Spinal cord (tissue), 9 donors: ENCODE measurements at regions not wholly inside any gene's neighbourhood (a gene's known extent, or its start where the extent isn't known, plus 50 kb on each side); places are given as distances from the start of the nearest gene placed in this dataset.
"Not testable (repeated sequence)": the region's sequence is repeated elsewhere in the genome, so short reads cannot be mapped to it uniquely, and the experiment has no call there.

Experiments
- DNase-seq, 6 donors: peaks; one replicate each; pipeline versions ENCODE4 v3.0.0 to v3.0.0-alpha.2; 2013 to 2015; ENCODE audit warnings: low spot score in 6 of 6, low read depth in 4 of 6
- H3K27ac ChIP-seq: one replicate; pipeline ENCODE4 v1.5.1; 2013; ENCODE audit warnings: low read depth, low read length, control low read depth
- H3K27me3 ChIP-seq: one replicate; pipeline ENCODE4 v1.6.1; 2013; ENCODE audit warnings: low read length; ENCODE audit not compliant: control insufficient read depth, insufficient read depth
- H3K36me3 ChIP-seq: one replicate; pipeline ENCODE4 v1.6.1; 2013; ENCODE audit warnings: low read length; ENCODE audit not compliant: control insufficient read depth, insufficient read depth
- H3K4me1 ChIP-seq: one replicate; pipeline ENCODE4 v1.6.1; 2013; ENCODE audit warnings: low read length; ENCODE audit not compliant: control insufficient read depth, insufficient read depth
- H3K4me3 ChIP-seq: one replicate; pipeline ENCODE4 v1.5.1; 2013; ENCODE audit warnings: low read depth, low read length, control low read depth
- H3K9me3 ChIP-seq: one replicate; pipeline ENCODE4 v1.6.1; 2013; ENCODE audit warnings: low read length; ENCODE audit not compliant: control insufficient read depth, insufficient read depth
- WGBS: methylation state at CpG from one replicate; pipeline ENCODE4 v1.1.5; 2013; ENCODE audit warnings: missing lambda C conversion rate; ENCODE audit not compliant: insufficient coverage; 5-methylcytosine and 5-hydroxymethylcytosine counted together
- donor health status: healthy.

DNA sequence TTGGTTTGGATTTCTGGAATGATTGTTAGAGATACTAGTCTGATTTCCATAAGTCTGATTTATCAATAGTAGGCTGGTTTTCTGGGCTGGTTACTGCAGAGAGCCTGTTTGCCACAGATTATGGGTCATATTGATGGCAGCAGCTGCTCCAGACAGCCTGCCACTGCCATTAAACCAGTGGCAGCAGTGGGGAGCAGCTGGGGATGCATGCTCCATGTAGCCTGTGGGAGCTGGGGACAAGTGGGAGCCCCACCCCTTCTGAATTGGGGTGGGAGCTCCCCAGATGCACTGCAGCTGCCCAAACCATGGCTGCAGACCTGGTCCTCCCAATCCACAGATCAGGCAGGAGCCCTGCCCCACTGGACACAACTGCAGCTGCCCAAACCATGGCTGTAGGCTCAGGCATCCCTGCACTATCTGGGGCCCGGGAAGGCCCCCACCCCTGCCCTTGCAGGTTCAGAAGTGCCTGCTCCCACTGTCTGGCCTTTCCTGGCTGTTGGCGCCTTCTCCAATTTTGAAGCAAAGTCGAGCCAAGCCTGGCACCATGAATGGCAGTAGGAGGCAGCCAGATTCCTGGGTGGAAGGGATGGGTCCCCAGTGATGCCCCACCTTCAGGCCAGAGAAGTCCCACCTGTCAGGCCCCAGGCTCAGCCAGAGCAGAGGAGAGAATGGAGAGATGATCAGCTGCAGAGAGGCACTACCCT lies 402.9 kb upstream of the TYRP1 start:
- H3K4me1 ChIP-seq, result no peaks in the 10 kb centered on the region
- H3K27me3 ChIP-seq, result no peaks in the 10 kb centered on the region
- 92% methylated on average over 3 of the region's 3 CpGs for WGBS
- no peaks in the 10 kb centered on the region for H3K9me3 ChIP-seq
- H3K36me3 ChIP-seq, result no peaks in the 10 kb centered on the region
- H3K4me3 ChIP-seq, result no peak overlapping the region
- DNase-seq, result no peak
- no peak overlapping the region for H3K27ac ChIP-seq

DNA sequence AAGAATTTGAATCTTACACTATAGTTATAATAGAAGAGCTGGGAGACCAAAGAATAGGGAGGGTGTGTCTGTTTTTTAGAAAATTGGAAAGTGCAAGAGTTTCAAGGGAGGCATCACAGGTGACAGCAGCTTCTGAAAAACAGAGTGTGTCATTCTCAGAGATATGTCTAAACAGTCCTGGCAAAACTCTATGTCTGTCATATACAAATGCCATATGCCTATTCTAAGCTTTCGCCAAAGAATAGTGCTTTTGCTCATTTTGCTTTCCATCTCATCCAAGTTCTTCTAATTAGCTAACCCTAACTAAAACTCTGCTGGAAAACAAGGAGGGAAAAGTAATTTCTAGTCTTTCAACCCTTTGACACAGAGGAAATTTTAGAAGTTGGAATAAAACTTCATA lies 388.0 kb upstream of the TYRP1 start:
- Histone ChIP-seq H3K36me3 (no peaks in the 10 kb centered on the region), H3K27me3 (no peaks in the 10 kb centered on the region), H3K9me3 (no peaks in the 10 kb centered on the region), H3K4me1 (no peaks in the 10 kb centered on the region), H3K4me3 (no peak overlapping the region), H3K27ac (no peak overlapping the region)
- peak in 1 of 6 donors; percentile 62 for DNase-seq
- no CpG with 5 or more reads among the region's 1 CpG for WGBS

DNA sequence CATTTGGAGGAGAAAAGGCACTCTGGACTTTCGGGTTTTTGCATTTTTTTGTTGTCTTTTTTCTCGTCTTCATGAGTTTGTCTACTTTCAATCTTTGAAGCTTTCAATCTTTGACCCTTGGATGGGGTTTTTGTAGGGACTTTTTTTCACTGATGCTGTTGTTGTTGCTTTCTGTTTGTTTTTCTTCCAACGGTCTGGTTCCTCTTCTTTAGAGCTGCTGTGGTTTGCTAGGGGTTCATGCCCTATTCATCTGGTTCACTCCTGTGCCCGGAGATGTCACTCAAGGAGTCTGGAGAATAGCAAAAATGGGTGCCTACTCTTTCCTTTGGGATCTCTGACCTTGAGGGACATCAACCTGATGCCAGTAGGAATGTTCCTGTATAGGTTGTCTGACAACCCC lies 378.6 kb upstream of the TYRP1 start:
- no peak overlapping the region for H3K4me3 ChIP-seq
- WGBS, result 83% methylated on average over 3 of the region's 4 CpGs
- H3K9me3 ChIP-seq, result no peaks in the 10 kb centered on the region
- no peaks in the 10 kb centered on the region for H3K36me3 ChIP-seq
- no peak for DNase-seq
- H3K27me3 ChIP-seq, result no peaks in the 10 kb centered on the region
- H3K27ac ChIP-seq, result no peak overlapping the region
- H3K4me1 ChIP-seq, result no peaks in the 10 kb centered on the region

- DNase-seq, result peak in 1 of 6 donors; percentile 22
Measured at GRCh38 chr9:12318732-12319685, 374.2 kb upstream of the TYRP1 start.

GRCh38 chr9:12329623-12329985 lies 363.6 kb upstream of the TYRP1 start:
- Histone ChIP-seq H3K4me1 (peaks cover 5% of the 10 kb centered on the region), H3K4me3 (no peak overlapping the region), H3K27ac (no peak overlapping the region), H3K9me3 (no peaks in the 10 kb centered on the region), H3K27me3 (no peaks in the 10 kb centered on the region), H3K36me3 (no peaks in the 10 kb centered on the region)
- WGBS, result no CpG with 5 or more reads among the region's 5 CpGs
- DNase-seq, result no peak

More at GRCh38 chr9:12318732-12319685, 374.2 kb upstream of the TYRP1 start:
- no peaks in the 10 kb centered on the region for H3K4me1 ChIP-seq
- 80% methylated on average over 1 of the region's 4 CpGs for WGBS
- H3K36me3 ChIP-seq, result no peaks in the 10 kb centered on the region
- H3K27me3 ChIP-seq, result no peaks in the 10 kb centered on the region
- H3K27ac ChIP-seq, result no peak overlapping the region
- no peaks in the 10 kb centered on the region for H3K9me3 ChIP-seq
- no peak overlapping the region for H3K4me3 ChIP-seq

- H3K4me1 ChIP-seq, H3K27me3 ChIP-seq, H3K9me3 ChIP-seq, H3K36me3 ChIP-seq, H3K27ac ChIP-seq, H3K4me3 ChIP-seq, DNase-seq: not testable (repeated sequence)
- 96% methylated on average over 20 of the region's 26 CpGs for WGBS
Measured at GRCh38 chr9:12333966-12334365, 359.2 kb upstream of the TYRP1 start.

- Histone ChIP-seq H3K4me3 (no peak overlapping the region), H3K36me3 (no peaks in the 10 kb centered on the region)
Measured at GRCh38 chr9:12350775-12351174, 342.4 kb upstream of the TYRP1 start.

GRCh38 chr9:12351293-12352044 lies 341.7 kb upstream of the TYRP1 start:
- H3K27ac ChIP-seq, result no peak overlapping the region
- DNase-seq, result peak in 1 of 6 donors; percentile 8
- H3K4me3 ChIP-seq, result no peak overlapping the region
- no peaks in the 10 kb centered on the region for H3K4me1 ChIP-seq
- H3K9me3 ChIP-seq, result no peaks in the 10 kb centered on the region
- H3K36me3 ChIP-seq, result no peaks in the 10 kb centered on the region
- H3K27me3 ChIP-seq, result no peaks in the 10 kb centered on the region
- WGBS, result 69% methylated on average over 1 of the region's 3 CpGs

More at GRCh38 chr9:12350775-12351174, 342.4 kb upstream of the TYRP1 start:
- no peak for DNase-seq
- Histone ChIP-seq H3K27ac (no peak overlapping the region), H3K27me3 (no peaks in the 10 kb centered on the region), H3K4me1 (no peaks in the 10 kb centered on the region), H3K9me3 (no peaks in the 10 kb centered on the region)
- WGBS, result no CpG with 5 or more reads among the region's 1 CpG

DNA sequence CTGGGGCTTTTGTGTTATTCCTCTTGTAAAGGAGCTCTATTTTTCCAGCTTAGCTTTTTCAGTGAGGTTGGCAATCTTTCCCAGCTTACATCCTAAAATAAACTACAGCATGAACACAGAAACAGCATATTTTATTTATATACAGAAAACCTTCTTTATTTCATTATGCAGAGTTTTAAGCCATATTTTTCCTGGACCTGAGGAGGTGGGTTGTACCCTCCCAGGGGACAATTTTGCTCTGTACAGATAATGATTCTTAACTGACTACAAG lies 341.2 kb upstream of the TYRP1 start:
- Histone ChIP-seq H3K4me1 (no peaks in the 10 kb centered on the region), H3K9me3 (no peaks in the 10 kb centered on the region), H3K27me3 (no peaks in the 10 kb centered on the region), H3K4me3 (no peak overlapping the region), H3K27ac (no peak overlapping the region), H3K36me3 (no peaks in the 10 kb centered on the region)
- peak in 1 of 6 donors; percentile 60 for DNase-seq
